Fibroblast of lung (primary cell): ENCODE measurements at regions not wholly inside any gene's neighbourhood (a gene's known extent, or its start where the extent isn't known, plus 50 kb on each side); places are given as distances from the start of the nearest gene placed in this dataset.

Experiments
- EZH2 ChIP-seq: IDR thresholded peaks from 2 replicates; pipeline ENCODE4 v1.5.1; 2012; ENCODE audit warnings: low read length, control low read depth, mild to moderate bottlenecking; ENCODE audit errors: missing control alignments
- TF ChIP-seq, protein P1 (sequence below), 2 donors: IDR thresholded peaks in 1 of 2; conservative IDR thresholded peaks in 1 of 2; 1 replicate in 1 of 2; 2 replicates in 1 of 2; pipeline ENCODE4 v1.5.1; 2011 to 2012; ENCODE audit warnings: low read length in 2 of 2, control low read depth in 1 of 2, inconsistent platforms in 1 of 2, low read depth in 1 of 2, mild to moderate bottlenecking in 1 of 2

DNA sequence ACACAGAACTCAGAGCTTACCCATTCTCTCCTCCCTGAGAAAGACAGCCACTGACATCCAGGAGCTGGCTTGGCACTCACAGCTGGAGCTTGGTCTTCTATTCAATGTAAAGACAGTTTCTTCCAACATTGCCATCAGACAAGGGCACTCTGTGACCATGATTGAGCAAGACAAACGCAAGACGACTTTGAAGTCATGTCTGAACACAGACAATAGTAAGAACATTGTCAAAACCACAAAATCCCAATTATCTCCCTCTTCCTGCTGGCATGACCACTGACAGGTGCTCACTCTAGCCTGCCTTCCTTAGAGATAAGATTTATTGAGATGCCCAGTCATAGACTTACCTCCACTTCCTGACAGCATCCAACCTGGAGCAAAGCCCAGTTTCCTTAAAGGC, 328.0 kb downstream of the MSX2 start:
- TF ChIP-seq, protein P1, sequence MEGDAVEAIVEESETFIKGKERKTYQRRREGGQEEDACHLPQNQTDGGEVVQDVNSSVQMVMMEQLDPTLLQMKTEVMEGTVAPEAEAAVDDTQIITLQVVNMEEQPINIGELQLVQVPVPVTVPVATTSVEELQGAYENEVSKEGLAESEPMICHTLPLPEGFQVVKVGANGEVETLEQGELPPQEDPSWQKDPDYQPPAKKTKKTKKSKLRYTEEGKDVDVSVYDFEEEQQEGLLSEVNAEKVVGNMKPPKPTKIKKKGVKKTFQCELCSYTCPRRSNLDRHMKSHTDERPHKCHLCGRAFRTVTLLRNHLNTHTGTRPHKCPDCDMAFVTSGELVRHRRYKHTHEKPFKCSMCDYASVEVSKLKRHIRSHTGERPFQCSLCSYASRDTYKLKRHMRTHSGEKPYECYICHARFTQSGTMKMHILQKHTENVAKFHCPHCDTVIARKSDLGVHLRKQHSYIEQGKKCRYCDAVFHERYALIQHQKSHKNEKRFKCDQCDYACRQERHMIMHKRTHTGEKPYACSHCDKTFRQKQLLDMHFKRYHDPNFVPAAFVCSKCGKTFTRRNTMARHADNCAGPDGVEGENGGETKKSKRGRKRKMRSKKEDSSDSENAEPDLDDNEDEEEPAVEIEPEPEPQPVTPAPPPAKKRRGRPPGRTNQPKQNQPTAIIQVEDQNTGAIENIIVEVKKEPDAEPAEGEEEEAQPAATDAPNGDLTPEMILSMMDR (conservative IDR thresholded peaks at IDR 0.05 in 1 of 2, IDR thresholded peaks at IDR 0.05 in 1 of 2; ENCODE audit: low read depth in 1 of 2, low read length in 2 of 2): no peak
- no peak for TF ChIP-seq EZH2
